Fibroblast of the aortic adventitia (primary cell): ENCODE measurements at regions not wholly inside any gene's neighbourhood (a gene's known extent, or its start where the extent isn't known, plus 50 kb on each side); places are given as distances from the start of the nearest gene placed in this dataset.

Source experiments
- DNase-seq: peaks from one replicate; pipeline ENCODE4 v3.0.0-alpha.2; 2010; ENCODE audit warnings: low read depth
- H3K4me3 ChIP-seq: 2 replicates; pipeline ENCODE4 v1.5.1; 2011; ENCODE audit warnings: low read depth, mild to moderate bottlenecking, control low read depth, low read length, moderate library complexity
- TF ChIP-seq, protein P1 (sequence below): IDR thresholded peaks from 2 replicates; pipeline ENCODE4 v1.5.1; 2011; ENCODE audit warnings: mild to moderate bottlenecking, low read length, control low read depth, inconsistent platforms; ENCODE audit not compliant: insufficient read depth

DNA sequence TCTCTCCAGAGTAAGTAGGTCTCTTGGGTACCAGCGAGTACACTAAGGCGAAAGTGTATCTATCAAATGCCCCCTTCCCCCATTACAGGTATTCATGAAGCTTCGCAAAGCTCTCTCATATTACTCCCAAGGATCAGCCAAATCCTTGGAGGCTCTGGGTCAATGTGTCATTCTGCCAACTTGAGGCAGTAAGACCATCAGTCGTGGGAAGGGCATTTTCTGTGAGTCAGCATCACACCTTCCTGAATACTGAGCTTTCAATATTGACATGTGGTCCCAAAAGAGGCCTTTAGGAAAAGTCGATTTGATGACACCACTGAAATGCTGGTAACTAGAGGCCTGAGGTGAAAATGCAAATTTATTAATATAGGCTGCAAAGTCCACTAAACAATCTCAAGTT is 323.9 kb downstream of the LRIG3 start:
- H3K4me3 ChIP-seq, result no peak overlapping the region
- TF ChIP-seq, protein P1, sequence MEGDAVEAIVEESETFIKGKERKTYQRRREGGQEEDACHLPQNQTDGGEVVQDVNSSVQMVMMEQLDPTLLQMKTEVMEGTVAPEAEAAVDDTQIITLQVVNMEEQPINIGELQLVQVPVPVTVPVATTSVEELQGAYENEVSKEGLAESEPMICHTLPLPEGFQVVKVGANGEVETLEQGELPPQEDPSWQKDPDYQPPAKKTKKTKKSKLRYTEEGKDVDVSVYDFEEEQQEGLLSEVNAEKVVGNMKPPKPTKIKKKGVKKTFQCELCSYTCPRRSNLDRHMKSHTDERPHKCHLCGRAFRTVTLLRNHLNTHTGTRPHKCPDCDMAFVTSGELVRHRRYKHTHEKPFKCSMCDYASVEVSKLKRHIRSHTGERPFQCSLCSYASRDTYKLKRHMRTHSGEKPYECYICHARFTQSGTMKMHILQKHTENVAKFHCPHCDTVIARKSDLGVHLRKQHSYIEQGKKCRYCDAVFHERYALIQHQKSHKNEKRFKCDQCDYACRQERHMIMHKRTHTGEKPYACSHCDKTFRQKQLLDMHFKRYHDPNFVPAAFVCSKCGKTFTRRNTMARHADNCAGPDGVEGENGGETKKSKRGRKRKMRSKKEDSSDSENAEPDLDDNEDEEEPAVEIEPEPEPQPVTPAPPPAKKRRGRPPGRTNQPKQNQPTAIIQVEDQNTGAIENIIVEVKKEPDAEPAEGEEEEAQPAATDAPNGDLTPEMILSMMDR, result no peak
- no peak for DNase-seq

- TF ChIP-seq, protein P1, result no peak
- H3K4me3 ChIP-seq, result no peak overlapping the region
- DNase-seq, result no peak
Measured at GRCh38 chr12:58601529-58601928, 318.8 kb downstream of the LRIG3 start.

- TF ChIP-seq, protein P1, result no peak
- no peak overlapping the region for H3K4me3 ChIP-seq
- DNase-seq, result no peak
Measured at GRCh38 chr12:58602179-58602578, 318.1 kb downstream of the LRIG3 start.

- no peak for DNase-seq
- TF ChIP-seq, protein P1, result no peak
- H3K4me3 ChIP-seq, result no peak overlapping the region
Measured at GRCh38 chr12:58602736-58603135, 317.6 kb downstream of the LRIG3 start.

- TF ChIP-seq, protein P1, result no peak
- no peak for DNase-seq
- no peak overlapping the region for H3K4me3 ChIP-seq
Measured at GRCh38 chr12:58607805-58608204, 312.5 kb downstream of the LRIG3 start.

DNA sequence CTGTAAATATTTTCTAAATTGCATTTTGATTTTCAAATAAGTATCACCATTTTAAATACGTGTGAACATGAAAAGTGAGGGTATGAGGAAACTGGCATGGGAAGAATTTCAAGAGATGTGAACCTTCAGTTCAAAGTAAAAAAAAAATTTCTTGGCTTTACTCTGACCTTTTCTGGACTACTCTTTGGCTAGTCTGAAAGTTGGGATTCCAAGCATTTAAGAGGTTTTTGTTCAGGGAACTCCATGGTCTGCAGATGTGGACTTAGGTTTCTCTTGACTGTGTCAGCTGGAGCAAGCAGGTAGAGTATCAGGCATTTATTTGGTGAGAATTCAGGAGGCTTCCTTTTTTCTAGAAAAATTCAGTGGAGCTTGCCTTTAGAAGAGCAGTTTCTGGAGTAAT is 311.6 kb downstream of the LRIG3 start:
- peak; percentile 51 for DNase-seq
- H3K4me3 ChIP-seq, result no peak overlapping the region
- TF ChIP-seq, protein P1, result no peak

DNA sequence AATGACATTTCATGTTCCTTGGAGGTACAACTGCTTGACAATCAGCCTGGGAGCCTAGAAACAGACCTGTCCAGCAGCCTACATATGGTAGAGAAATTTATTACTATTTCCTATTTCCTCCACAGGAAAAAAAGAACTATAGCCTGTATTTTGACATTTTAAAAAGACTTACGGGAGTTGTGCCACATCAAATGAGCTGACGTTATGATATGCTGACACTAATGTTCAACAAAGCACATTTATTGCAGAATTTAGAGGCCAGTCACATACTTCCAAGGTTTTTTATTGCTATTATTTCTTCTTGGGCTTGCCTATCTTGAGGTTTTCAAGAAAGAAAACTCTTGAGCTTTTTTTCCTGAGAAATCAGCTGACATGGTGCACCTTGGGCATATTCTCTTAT is 305.3 kb downstream of the LRIG3 start:
- no peak for DNase-seq
- H3K4me3 ChIP-seq, result no peak overlapping the region
- TF ChIP-seq, protein P1, result no peak
